GM18499 (cell line): ENCODE measurements at regions not wholly inside any gene's neighbourhood (a gene's known extent, or its start where the extent isn't known, plus 50 kb on each side); places are given as distances from the start of the nearest gene placed in this dataset.

Experiments
- ATAC-seq: cut with Tn5 transposase; IDR thresholded peaks from one replicate; pipeline ENCODE4 v1.9.1; 2021; ENCODE audit warnings: moderate number of reproducible peaks; ENCODE audit not compliant: insufficient read depth, unreplicated experiment

DNA sequence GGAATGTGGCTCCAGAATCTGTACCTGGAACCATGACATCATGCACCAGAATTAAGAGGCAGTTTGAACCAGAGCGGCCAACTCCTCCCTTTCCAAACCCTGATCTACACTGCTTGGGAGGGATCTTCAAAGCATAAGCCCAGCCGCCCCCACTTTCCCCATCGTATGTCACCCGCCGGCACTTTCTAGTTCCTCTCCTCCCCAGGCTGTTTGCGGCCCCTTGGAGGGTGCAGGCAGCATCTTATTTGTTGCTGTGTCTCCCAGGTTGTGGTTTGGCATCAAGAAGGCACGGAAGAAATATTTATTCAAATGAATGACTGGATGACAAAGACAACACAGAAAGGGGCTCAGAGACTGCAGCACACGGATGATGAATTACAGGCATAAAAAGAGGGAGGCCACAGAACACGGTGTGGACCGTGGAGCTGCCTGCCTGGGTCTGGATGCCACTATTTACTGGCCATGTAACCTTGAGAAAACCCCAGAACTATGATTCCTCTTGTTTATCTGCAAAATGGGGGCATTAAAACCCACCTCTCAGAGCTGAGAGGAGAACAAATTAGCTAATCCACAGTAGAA lies 305.8 kb downstream of the EIPR1 start:
- ATAC-seq: no peak

DNA sequence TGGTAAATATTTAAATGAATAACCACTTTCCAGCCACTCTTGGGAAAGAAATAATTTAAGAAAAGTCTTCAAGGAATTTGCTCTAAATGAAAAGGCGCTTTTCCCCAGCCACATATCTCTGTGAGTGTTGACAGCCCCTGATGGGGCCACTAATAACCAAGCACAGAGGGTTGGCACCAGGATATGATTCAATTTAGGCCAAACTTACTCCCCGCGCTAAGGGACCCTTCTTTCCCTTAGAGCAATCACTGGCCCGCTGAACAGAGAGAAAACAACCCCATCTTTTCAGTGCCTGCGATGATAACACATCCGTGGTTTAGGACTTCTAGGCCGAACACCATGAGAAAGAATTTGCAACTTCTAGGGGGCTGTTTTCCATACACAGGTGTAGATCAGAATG lies 310.8 kb downstream of the EIPR1 start:
- no peak for ATAC-seq

- ATAC-seq: no peak
These were observed 311.7 kb downstream of the EIPR1 start for GRCh38 chr2:3065928-3066327.

DNA sequence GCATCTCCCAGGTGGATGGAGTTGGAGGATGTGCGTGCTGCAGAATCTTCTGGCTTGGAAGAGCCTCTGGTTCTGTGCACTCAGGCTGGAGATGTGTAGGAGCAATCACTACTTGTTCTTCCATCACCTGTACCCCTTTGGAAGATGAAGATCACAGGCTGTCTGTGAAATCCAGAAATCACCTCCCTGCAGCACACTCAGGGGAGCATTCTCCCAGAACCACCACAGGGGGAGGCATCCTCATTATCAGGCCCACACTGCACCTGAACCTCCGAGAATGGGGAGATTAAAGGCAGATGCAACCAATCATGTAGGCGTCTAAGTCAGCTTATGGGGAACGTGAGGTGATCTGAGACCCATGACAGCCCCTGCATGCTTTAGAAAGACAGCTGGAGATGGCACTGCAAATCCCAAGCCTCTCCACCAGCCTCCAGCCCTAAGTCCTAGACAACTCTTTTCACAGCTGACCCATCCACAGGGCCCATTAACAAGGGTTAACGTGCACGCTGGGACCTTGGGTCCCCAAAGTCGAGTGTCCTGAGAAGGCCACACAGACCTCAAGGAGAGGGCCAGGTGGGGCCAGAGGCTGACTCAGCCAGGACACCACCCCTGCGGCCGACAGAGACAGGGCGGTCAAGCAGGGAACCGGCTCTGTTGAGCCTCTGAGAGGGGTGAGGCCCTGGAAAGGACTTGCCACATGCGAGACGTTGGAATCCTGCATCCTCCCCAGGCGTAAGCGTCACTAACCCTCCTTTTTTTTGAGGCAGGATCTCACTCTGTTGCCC lies 314.9 kb downstream of the EIPR1 start:
- ATAC-seq: no peak

DNA sequence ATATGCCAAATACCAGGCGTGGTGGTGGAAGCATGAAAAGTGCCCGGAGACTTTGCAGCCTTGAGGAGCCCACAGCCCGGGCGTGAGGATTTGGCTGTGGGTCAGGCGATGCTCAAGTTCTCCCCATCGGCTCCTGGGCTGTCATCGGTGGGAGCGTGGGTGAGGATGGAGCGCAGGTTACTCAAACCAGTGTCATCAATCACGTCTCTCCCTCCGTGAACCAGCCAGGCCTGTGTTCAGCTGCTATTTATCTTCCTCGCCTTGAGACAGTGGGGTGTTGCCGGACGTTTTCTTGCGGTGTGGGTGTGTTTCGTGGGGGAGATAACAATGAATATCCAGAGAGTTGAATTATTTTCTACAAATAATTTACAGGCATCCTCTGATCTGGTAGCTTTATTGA lies 317.6 kb downstream of the EIPR1 start:
- ATAC-seq: no peak

DNA sequence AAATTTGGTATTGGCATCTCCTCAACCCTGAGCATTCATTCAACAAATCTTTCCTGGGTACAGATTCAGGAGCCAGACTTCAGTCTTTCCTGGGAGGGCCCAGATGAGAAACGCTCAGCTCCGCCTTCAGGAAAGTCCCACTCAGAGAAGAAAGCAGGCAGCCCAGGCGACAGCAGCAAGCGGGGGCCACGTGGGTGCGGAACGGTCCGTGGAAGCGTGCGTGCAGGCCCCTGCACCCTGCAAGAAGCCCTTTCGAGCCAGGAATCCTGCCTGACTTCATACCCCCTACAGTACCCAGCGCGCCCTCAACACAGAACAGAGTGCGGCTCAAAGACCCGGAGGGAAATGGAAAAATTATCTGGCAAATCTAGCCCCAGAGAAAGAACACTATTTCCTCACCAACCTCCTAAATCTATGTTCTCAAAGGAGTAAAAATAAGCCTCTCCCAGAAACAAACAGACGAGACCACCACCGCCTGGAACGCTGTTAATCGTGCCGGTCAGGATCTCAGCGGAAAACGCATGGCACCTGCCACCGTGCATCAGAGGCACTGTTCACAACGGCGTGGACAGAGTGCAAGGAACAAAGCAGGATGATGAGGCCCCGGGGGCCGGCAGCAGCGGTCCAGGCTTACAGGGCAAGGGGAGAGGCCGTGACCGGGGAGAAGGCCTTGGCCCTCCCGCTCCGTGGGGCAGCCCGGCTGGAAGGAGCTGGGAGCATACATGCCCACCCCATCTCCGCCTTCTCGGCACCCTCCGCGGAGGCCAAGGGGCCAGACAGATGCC lies 318.3 kb downstream of the EIPR1 start:
- no peak for ATAC-seq

DNA sequence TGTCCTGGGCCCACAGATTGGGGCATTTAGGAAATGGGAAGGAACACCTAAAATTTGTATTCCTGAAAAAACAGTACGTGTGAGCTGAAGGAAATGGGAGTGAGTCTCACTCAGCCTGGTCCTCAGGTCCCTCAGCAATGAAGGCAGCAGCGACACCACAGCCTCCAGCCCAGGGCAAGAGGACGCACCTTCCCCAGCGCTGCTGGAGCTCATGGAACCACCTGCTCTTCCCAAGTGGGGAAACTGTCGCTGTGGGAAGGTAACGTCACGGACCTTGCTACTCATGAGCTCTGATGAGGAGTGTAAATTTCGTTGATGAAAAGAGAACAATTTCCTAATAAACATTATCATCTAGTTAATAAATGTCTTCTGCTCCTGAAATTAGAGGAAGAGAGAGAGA lies 323.6 kb downstream of the EIPR1 start:
- no peak for ATAC-seq

DNA sequence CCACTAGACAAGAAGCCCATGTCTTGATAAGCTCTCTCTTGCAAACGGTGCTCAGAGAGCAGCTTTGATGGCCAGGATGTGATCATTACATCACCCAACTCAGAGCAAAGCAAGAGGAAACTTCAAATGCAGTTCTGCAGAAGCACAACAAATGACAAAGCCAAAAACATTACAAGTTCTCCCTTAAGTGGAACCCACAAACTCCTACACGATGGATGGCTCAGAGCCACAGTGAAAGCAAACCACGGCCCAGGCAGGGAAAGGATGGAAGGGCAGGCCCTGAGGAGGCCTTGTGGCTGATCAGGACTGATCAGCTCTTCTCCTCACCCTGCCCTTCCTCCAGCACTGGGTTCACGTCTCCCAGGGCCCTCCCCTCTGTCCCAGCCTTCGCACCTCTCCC lies 326.4 kb downstream of the EIPR1 start:
- no peak for ATAC-seq

- ATAC-seq: no peak
These were observed 331.3 kb downstream of the EIPR1 start for GRCh38 chr2:3046170-3046865.

DNA sequence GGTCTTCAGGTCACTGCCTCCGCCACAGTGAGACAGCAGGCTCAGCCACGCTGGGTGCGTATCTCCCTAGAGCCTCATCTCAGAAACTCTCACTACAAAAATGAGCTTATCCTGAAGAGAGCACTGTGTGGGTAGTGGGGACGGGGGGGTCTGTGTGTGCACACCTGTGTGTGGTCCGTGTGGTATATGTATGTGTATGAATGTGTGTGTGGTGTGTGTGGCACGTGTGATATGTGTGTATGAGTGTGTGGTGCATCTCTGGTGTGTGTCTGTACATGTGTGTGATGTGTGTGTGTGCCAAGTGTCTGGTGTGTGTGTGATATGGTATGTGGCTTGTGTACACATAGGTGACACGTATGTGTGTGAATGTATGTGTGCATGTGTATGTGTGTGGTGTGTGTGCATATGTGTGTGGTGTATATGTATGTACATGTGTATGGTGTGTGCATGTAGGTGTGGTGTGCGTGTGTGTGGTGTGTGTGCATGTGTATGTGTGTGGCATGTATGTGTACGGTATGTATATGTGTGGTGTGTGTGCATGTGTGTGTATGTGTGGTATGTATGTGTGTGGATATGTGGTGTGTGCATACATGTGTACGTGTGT lies 332.2 kb downstream of the EIPR1 start:
- ATAC-seq: no peak

DNA sequence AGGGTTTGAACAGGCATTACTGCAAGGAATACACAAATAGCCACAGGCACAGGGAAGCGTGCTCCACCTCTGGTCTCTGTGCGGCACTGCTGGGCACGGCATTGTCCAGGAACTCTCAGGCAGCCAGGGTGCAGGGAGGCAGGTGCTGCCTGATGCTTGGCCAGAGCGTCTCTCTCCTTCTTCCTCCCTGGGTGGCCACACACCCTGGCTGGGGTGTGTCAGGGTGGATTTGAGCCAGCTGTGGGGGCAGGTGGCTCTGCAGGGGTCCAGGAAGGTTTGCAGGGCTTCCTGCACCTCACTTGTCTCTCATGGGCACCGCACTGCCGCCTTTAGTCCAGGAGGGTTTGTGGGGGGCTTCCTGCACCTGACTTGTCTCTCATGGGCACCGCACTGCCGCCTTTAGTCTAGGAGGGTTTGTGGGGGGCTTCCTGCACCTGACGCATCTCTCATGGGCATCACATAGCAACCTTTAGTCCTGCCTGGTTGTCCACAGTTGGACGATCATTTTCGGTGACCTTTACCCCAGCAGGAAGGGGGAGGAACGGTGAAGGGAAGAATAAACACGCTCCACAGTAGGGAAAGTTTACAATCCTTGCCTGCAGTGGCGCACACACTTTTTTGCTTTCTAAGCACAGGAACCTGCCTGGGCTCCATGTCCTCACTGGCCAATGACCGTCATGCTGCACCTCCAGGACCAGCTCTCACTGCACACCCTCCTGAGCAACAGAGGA lies 332.9 kb downstream of the EIPR1 start:
- no peak for ATAC-seq

GRCh38 chr2:3043726-3044125 lies 333.9 kb downstream of the EIPR1 start:
- no peak for ATAC-seq

GRCh38 chr2:3042601-3043585 lies 334.7 kb downstream of the EIPR1 start:
- no peak for ATAC-seq

GRCh38 chr2:3041841-3042600 lies 335.6 kb downstream of the EIPR1 start:
- ATAC-seq: no peak

DNA sequence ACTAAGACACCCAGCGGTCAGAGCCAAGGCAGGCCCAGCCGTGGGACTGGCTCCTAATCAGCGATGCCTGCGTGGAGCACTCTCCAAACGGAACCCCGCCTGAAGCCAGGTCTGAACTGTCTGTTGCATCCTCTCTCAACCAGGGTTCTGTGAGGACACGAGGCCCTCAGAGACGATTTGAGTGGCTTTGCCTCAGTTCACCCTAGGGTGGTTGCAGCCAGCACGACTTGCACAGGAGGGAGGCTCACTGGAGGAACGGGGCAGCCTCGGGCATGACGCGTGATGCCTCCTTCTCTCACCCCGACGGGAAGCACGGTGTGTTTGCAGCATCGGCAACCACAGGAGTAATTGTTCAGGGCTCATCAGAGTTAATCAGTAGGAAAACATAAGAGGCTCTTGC lies 336.4 kb downstream of the EIPR1 start:
- no peak for ATAC-seq

- no peak for ATAC-seq
These were observed 337.0 kb downstream of the EIPR1 start for GRCh38 chr2:3040496-3041140.

DNA sequence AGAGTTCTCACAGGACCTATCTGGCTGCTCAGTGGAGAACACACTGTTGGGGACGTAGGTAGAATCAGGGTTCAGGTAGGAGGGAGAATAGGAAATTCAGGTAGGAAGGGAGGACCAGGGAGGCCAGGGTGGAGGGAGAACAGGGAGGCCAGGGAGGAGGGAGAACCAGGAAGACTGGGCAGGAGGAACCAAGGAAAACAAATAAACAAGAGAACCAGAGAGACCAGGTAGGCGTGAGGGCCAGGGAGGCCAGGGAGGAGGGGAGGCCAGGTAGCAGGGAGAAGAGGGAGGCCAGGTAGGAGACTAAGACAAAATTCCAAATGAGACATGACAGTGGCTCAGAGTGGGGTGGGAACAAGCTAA lies 337.6 kb downstream of the EIPR1 start:
- no peak for ATAC-seq
